IMR-90 (cell line): ENCODE measurements at regions not wholly inside any gene's neighbourhood (a gene's known extent, or its start where the extent isn't known, plus 50 kb on each side); places are given as distances from the start of the nearest gene placed in this dataset.

ENCODE experiments used
- ATAC-seq: fragments of 200-7000 bp; cut with Tn5 transposase; 2 replicates; pipeline ENCODE4 v1.9.1; 2020; ENCODE audit warnings: low read depth, mild to moderate bottlenecking, moderate library complexity
- BruUV-seq: library from RNA; stranded (reverse); fragments of 400-500 nt; replicated peaks from 2 replicates; lab custom pipeline; 2021; lab: Mats Ljungman, UMichigan
- CTCF ChIA-PET: fragments of 300-600 bp; formaldehyde crosslinking; extraction: SDS; loops from one replicate; lab custom pipeline; 2021; ENCODE audit warnings: antibody characterized with exemption; lab: Yijun Ruan, JAX
- POLR2A ChIA-PET: fragments of 300-600 bp; sonication (Branson Sonifier 250); formaldehyde crosslinking; loops from one replicate; lab custom pipeline; 2022; ENCODE audit warnings: antibody characterized with exemption; ENCODE audit not compliant: unreplicated experiment; lab: Charles Lee
- DNase-seq: peaks from one replicate; pipeline ENCODE4 v3.0.0; 2013
- H2AFZ ChIP-seq: replicated peaks from 2 replicates; pipeline ENCODE3; 2013; ENCODE audit warnings: low read length, mild to moderate bottlenecking; ENCODE audit not compliant: poor library complexity
- H2AK5ac ChIP-seq: 2 replicates; pipeline ENCODE4 v1.6.1; 2013; ENCODE audit warnings: low read depth, low read length, inconsistent platforms
- H2AK9ac ChIP-seq: replicated peaks from 2 replicates; pipeline ENCODE3; 2013; ENCODE audit warnings: mild to moderate bottlenecking, low read depth, low read length, moderate library complexity; ENCODE audit not compliant: poor library complexity
- H2BK120ac ChIP-seq: 2 replicates; pipeline ENCODE4 v1.6.1; 2013; ENCODE audit warnings: low read depth, low read length, inconsistent platforms
- H2BK15ac ChIP-seq: 3 replicates; pipeline ENCODE4 v1.6.1; 2013; ENCODE audit warnings: low read depth, low read length, inconsistent platforms
- H2BK20ac ChIP-seq: 2 replicates; pipeline ENCODE4 v1.6.1; 2013; ENCODE audit warnings: low read depth, mild to moderate bottlenecking, inconsistent platforms, low read length, moderate library complexity
- H2BK5ac ChIP-seq: 2 replicates; pipeline ENCODE4 v1.6.1; 2013; ENCODE audit warnings: mild to moderate bottlenecking, low read depth, low read length, inconsistent platforms; ENCODE audit not compliant: poor library complexity, severe bottlenecking
- H3K14ac ChIP-seq: replicated peaks from 2 replicates; pipeline ENCODE4 v1.6.1; 2013; ENCODE audit warnings: low read depth, low read length, inconsistent platforms
- H3K18ac ChIP-seq: 2 replicates; pipeline ENCODE4 v1.6.1; 2013; ENCODE audit warnings: low read depth, low read length, control low read depth
- H3K23ac ChIP-seq: 2 replicates; pipeline ENCODE4 v1.6.1; 2013; ENCODE audit warnings: low read depth, low read length, inconsistent platforms
- H3K27ac ChIP-seq: 2 replicates; pipeline ENCODE4 v1.5.1; 2013; ENCODE audit warnings: mild to moderate bottlenecking, control low read depth, low read length; ENCODE audit not compliant: insufficient read depth
- H3K27me3 ChIP-seq: 2 replicates; pipeline ENCODE4 v1.6.1; 2013; ENCODE audit warnings: low read length; ENCODE audit not compliant: control insufficient read depth, insufficient read depth
- H3K36me3 ChIP-seq: 2 replicates; pipeline ENCODE4 v1.6.1; 2013; ENCODE audit warnings: low read length, mixed read lengths; ENCODE audit not compliant: control insufficient read depth, insufficient read depth
- H3K4ac ChIP-seq: 2 replicates; pipeline ENCODE4 v1.6.1; 2013; ENCODE audit warnings: low read depth, low read length, inconsistent platforms
- H3K4me1 ChIP-seq: 2 replicates; pipeline ENCODE4 v1.6.1; 2013; ENCODE audit warnings: low read length, mixed read lengths; ENCODE audit not compliant: control insufficient read depth, insufficient read depth
- H3K4me2 ChIP-seq: 2 replicates; pipeline ENCODE4 v1.6.1; 2013; ENCODE audit warnings: low read depth, mild to moderate bottlenecking, control low read depth, low read length, moderate library complexity
- H3K4me3 ChIP-seq: 2 replicates; pipeline ENCODE4 v1.5.1; 2013; ENCODE audit warnings: low read depth, mild to moderate bottlenecking, control low read depth, low read length, moderate library complexity; ENCODE audit not compliant: insufficient read depth
- H3K56ac ChIP-seq: 2 replicates; pipeline ENCODE4 v1.6.1; 2013; ENCODE audit warnings: low read length, inconsistent platforms; ENCODE audit not compliant: insufficient read depth; ENCODE audit errors: extremely low read depth
- H3K79me1 ChIP-seq, 2 experiments: 2 replicates each; pipeline ENCODE4 v1.6.1; 2013; ENCODE audit warnings: low read length in 2 of 2, inconsistent platforms in 1 of 2, low read depth in 1 of 2
- H3K9ac ChIP-seq: 2 replicates; pipeline ENCODE4 v1.6.1; 2013; ENCODE audit warnings: low read depth, low read length, control low read depth
- H3K9me1 ChIP-seq: 2 replicates; pipeline ENCODE4 v1.6.1; 2013; ENCODE audit warnings: low read length, inconsistent platforms; ENCODE audit not compliant: insufficient read depth
- H3K9me3 ChIP-seq: 2 replicates; pipeline ENCODE4 v1.6.1; 2013; ENCODE audit warnings: low read length; ENCODE audit not compliant: control insufficient read depth, insufficient read depth
- H4K20me1 ChIP-seq: 2 replicates; pipeline ENCODE4 v1.6.1; 2013; ENCODE audit warnings: low read length, inconsistent platforms; ENCODE audit not compliant: insufficient read depth
- H4K5ac ChIP-seq: 2 replicates; pipeline ENCODE4 v1.6.1; 2013; ENCODE audit warnings: mild to moderate bottlenecking, low read depth, low read length, control low read depth
- H4K8ac ChIP-seq, 2 experiments: 2 replicates each; pipeline ENCODE4 v1.6.1; 2013; ENCODE audit warnings: low read depth in 2 of 2, low read length in 2 of 2, control low read depth in 1 of 2, inconsistent platforms in 1 of 2
- H4K91ac ChIP-seq: 2 replicates; pipeline ENCODE4 v1.6.1; 2013; ENCODE audit warnings: low read depth, low read length, inconsistent platforms; ENCODE audit not compliant: insufficient read depth
- BHLHE40 ChIP-seq: fragments of 150-350 bp; IDR thresholded peaks from 2 replicates; pipeline ENCODE4 v1.6.1; 2016; ENCODE audit warnings: mild to moderate bottlenecking, low read depth, low read length
- CEBPB ChIP-seq: IDR thresholded peaks from 2 replicates; pipeline ENCODE4 v1.6.1; 2012; ENCODE audit warnings: low read depth, low read length, improper control_type of control experiment
- CHD1 ChIP-seq: IDR thresholded peaks from 2 replicates; pipeline ENCODE4 v1.6.1; 2012; ENCODE audit warnings: low read depth, low read length, improper control_type of control experiment
- CTCF ChIP-seq: conservative IDR thresholded peaks from 2 replicates; pipeline ENCODE4 v1.5.1; 2012; ENCODE audit warnings: mild to moderate bottlenecking, low read depth, low read length, improper control_type of control experiment
- FOS ChIP-seq: fragments of 150-350 bp; IDR thresholded peaks from 2 replicates; pipeline ENCODE4 v1.6.1; 2016; ENCODE audit warnings: low read depth, low read length
- MAFK ChIP-seq: IDR thresholded peaks from 2 replicates; pipeline ENCODE4 v1.6.1; 2012; ENCODE audit warnings: low read depth, low read length, improper control_type of control experiment
- MAZ ChIP-seq: IDR thresholded peaks from 2 replicates; pipeline ENCODE4 v1.6.1; 2012; ENCODE audit warnings: low read depth, mild to moderate bottlenecking, low read length, improper control_type of control experiment, moderate library complexity, borderline replicate concordance
- MXI1 ChIP-seq: IDR thresholded peaks from 2 replicates; pipeline ENCODE4 v1.6.1; 2012; ENCODE audit warnings: low read depth, mild to moderate bottlenecking, low read length, moderate library complexity, borderline replicate concordance
- POLR2A ChIP-seq: IDR thresholded peaks from 2 replicates; pipeline ENCODE4 v1.6.1; 2012; ENCODE audit warnings: mild to moderate bottlenecking, low read depth, low read length
- RCOR1 ChIP-seq: IDR thresholded peaks from 2 replicates; pipeline ENCODE4 v1.6.1; 2012; ENCODE audit warnings: mild to moderate bottlenecking, low read length, improper control_type of control experiment; ENCODE audit not compliant: insufficient replicate concordance
- RFX5 ChIP-seq: IDR thresholded peaks from 2 replicates; pipeline ENCODE4 v1.8.0; 2012; ENCODE audit warnings: low read depth, mild to moderate bottlenecking, low read length, moderate library complexity
- SMC3 ChIP-seq: fragments of 150-350 bp; IDR thresholded peaks from 2 replicates; pipeline ENCODE4 v1.6.1; 2016; ENCODE audit warnings: low read depth, mild to moderate bottlenecking, antibody characterized with exemption, low read length, moderate library complexity
- USF2 ChIP-seq: fragments of 150-350 bp; IDR thresholded peaks from 2 replicates; pipeline ENCODE4 v1.6.1; 2017; ENCODE audit warnings: mild to moderate bottlenecking, antibody characterized with exemption, low read length, low read depth
- WGBS, 2 experiments: methylation state at CpG; one replicate each; pipeline versions ENCODE4 v1.1.5 to v1.1.7; 2013; ENCODE audit warnings: missing lambda C conversion rate in 2 of 2; ENCODE audit not compliant: insufficient read length in 1 of 2; ENCODE audit errors: extremely low coverage in 2 of 2; 5-methylcytosine and 5-hydroxymethylcytosine counted together
- dilution Hi-C: fragments of 300-500 bp; cut with HindIII; formaldehyde crosslinking; loops from one replicate; pipeline ENCODE4 v1.14.3; 2018; ENCODE audit warnings: low sequenced_read_pairs; ENCODE audit not compliant: unreplicated experiment
- in situ Hi-C: fragments of 300-500 bp; cut with MboI; formaldehyde crosslinking; loops from 3 replicates; pipeline ENCODE4 v1.14.3; 2019; ENCODE audit warnings: low sequenced_read_pairs, inconsistent platforms, mixed read lengths
- intact Hi-C: fragments of 100-400 bp; cut with micrococcal nuclease; formaldehyde crosslinking; loops from 2 replicates; pipeline ENCODE4 v1.10.0; 2022

GRCh38 chr11:105193260-105193659 lies 53.7 kb upstream of the CARD18 start:
- dilution Hi-C loops = no loop called here
- no peak for ATAC-seq
- H2BK15ac ChIP-seq = no peak overlapping the region
- H3K23ac ChIP-seq = no peak overlapping the region
- H3K4ac ChIP-seq = no peak overlapping the region
- H3K79me1 ChIP-seq = no peaks in the 10 kb centered on the region
- no peaks in the 10 kb centered on the region; the same call in 1 of the 2 replicates for H3K9me1 ChIP-seq
- in situ Hi-C loops = no loop called here
- no TSS peak for BruUV-seq
- H4K91ac ChIP-seq = no peak overlapping the region
- no peak overlapping the region for H2AFZ ChIP-seq
- no peaks in the 10 kb centered on the region for H3K4me1 ChIP-seq
- no peak overlapping the region for H4K8ac ChIP-seq
- H3K4me3 ChIP-seq = no peak overlapping the region
- H3K27me3 ChIP-seq = no peaks in the 10 kb centered on the region
- no peak overlapping the region for H3K4me2 ChIP-seq
- no peak overlapping the region for H2BK120ac ChIP-seq
- no peak overlapping the region for H3K56ac ChIP-seq
- no peak overlapping the region for H4K5ac ChIP-seq
- H2BK20ac ChIP-seq = no peak overlapping the region
- H3K9ac ChIP-seq = no peak overlapping the region
- WGBS, 2 experiments = 83% methylated on average over 1 of the region's 2 CpGs; no CpG with 5 or more reads in 1 of the 2 experiments
- ChIA-PET POLR2A (no interaction called here), CTCF (no interaction called here)
- H2BK5ac ChIP-seq = no peak overlapping the region
- no peak for TF ChIP-seq RCOR1
- TF ChIP-seq CEBPB = no peak
- no peak for TF ChIP-seq SMC3
- no peak for TF ChIP-seq RFX5
- no peak for TF ChIP-seq CTCF
- no peak for TF ChIP-seq CHD1
- no peak for TF ChIP-seq USF2
- no peak for TF ChIP-seq MAFK
- TF ChIP-seq POLR2A = no peak
- TF ChIP-seq MAZ = no peak
- TF ChIP-seq BHLHE40 = no peak
- no peak for TF ChIP-seq FOS
- TF ChIP-seq MXI1 = no peak
- no peak overlapping the region for H2AK9ac ChIP-seq
- intact Hi-C loops = no loop called here
- DNase-seq = no peak
- no peaks in the 10 kb centered on the region for H3K36me3 ChIP-seq
- H3K27ac ChIP-seq = no peak overlapping the region
- 0 out of 2 replicates have a peak overlapping the region, but pooled peaks have one; percentile 29 for H3K14ac ChIP-seq
- no peaks in the 10 kb centered on the region for H4K20me1 ChIP-seq
- no peak overlapping the region for H2AK5ac ChIP-seq
- H3K9me3 ChIP-seq = no peaks in the 10 kb centered on the region
- H3K18ac ChIP-seq = no peak overlapping the region
